ENCODE measurements at regions not wholly inside any gene's neighbourhood (a gene's known extent, or its start where the extent isn't known, plus 50 kb on each side); places are given as distances from the start of the nearest gene placed in this dataset.

DNA sequence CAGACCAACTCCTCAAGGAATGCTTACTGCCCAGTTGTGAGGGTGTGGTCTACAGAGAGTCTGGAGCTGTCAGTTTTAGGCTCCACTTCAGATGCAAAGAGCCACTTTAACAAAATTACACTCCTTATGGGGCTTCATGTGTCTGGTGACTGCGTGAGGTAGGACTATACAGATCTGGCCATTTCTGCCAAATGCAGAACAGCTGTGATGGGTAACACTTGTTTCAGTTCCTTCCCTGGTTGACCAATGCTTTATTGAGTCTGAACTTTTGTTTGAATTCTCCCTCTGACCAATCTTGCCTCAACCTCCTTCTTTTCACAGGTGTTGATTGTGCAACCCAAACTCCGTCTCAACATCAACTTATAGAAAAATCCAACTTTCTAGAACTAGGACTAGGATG lies 181.2 kb downstream of the OMA1 start:
- Histone ChIP-seq H3K4me3 (no peak overlapping the region), H3K27ac (no peak overlapping the region), H3K27me3 (no peaks in the 10 kb centered on the region), H3K4me1 (no peaks in the 10 kb centered on the region), H3K9me3 (no peaks in the 10 kb centered on the region), H3K36me3 (no peaks in the 10 kb centered on the region)
- DNase-seq: no peak
- TF ChIP-seq POLR2A (IDR thresholded peaks at IDR 0.05): no peak
- TF ChIP-seq, protein P1, sequence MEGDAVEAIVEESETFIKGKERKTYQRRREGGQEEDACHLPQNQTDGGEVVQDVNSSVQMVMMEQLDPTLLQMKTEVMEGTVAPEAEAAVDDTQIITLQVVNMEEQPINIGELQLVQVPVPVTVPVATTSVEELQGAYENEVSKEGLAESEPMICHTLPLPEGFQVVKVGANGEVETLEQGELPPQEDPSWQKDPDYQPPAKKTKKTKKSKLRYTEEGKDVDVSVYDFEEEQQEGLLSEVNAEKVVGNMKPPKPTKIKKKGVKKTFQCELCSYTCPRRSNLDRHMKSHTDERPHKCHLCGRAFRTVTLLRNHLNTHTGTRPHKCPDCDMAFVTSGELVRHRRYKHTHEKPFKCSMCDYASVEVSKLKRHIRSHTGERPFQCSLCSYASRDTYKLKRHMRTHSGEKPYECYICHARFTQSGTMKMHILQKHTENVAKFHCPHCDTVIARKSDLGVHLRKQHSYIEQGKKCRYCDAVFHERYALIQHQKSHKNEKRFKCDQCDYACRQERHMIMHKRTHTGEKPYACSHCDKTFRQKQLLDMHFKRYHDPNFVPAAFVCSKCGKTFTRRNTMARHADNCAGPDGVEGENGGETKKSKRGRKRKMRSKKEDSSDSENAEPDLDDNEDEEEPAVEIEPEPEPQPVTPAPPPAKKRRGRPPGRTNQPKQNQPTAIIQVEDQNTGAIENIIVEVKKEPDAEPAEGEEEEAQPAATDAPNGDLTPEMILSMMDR (IDR thresholded peaks at IDR 0.05): no peak

DNA sequence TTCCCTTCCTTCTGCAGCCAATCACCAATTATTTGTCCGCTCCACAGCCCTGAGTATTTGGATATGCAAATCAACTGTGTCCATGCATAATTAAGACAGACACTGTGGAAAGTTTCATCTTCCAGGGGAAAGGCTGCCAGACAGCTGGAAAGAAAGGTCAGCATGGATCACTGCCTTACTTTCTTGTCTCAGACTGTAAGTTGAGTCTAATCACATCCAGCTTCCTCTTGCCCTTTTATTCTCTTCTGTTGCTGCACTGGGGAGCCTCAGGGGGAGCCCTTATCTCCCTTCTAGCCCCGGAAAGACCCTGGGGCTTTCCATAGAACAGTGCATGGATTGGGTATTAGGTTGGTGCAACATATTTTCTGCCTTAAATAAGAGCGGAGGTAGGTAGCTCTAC lies 182.9 kb downstream of the OMA1 start:
- Histone ChIP-seq H3K27me3 (no peaks in the 10 kb centered on the region), H3K9me3 (no peaks in the 10 kb centered on the region), H3K36me3 (no peaks in the 10 kb centered on the region), H3K4me1 (no peaks in the 10 kb centered on the region), H3K27ac (no peak overlapping the region), H3K4me3 (no peak overlapping the region)
- no peak for DNase-seq
- no peak for TF ChIP-seq POLR2A (IDR thresholded peaks at IDR 0.05)
- TF ChIP-seq, protein P1 (IDR thresholded peaks at IDR 0.05): no peak

DNA sequence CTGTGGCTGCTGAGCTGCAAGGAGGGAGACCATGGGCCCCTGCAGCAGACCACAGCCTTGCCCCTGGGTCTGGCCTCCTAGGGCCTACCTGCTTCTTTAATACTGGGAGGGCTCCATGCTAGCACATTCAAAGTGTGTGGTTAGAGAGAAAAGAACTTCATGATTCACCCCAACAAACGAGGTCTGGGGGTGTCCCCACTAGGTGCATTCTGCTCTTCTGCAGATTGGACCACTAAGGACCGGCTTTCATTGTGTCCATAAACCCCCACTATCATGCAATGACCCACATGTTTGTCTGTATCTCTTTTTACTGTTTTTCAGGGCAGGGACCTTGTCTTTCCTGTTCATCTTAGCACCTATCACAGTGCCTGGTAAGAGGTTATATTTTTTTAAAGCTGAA lies 185.4 kb downstream of the OMA1 start:
- H3K36me3 ChIP-seq: no peaks in the 10 kb centered on the region
- no peaks in the 10 kb centered on the region for H3K4me1 ChIP-seq
- no peak overlapping the region for H3K27ac ChIP-seq
- no peak for DNase-seq
- H3K4me3 ChIP-seq: no peak overlapping the region
- no peaks in the 10 kb centered on the region for H3K27me3 ChIP-seq
- H3K9me3 ChIP-seq: no peaks in the 10 kb centered on the region
- TF ChIP-seq POLR2A (IDR thresholded peaks at IDR 0.05): no peak
- TF ChIP-seq, protein P1 (IDR thresholded peaks at IDR 0.05): no peak

- TF ChIP-seq POLR2A (IDR thresholded peaks at IDR 0.05): no peak
- TF ChIP-seq, protein P1 (IDR thresholded peaks at IDR 0.05): no peak
- H3K27ac ChIP-seq: no peak overlapping the region
- H3K4me3 ChIP-seq: no peak overlapping the region
- DNase-seq: no peak
- H3K36me3 ChIP-seq: no peaks in the 10 kb centered on the region
- H3K27me3 ChIP-seq: no peaks in the 10 kb centered on the region
- no peaks in the 10 kb centered on the region for H3K9me3 ChIP-seq
- H3K4me1 ChIP-seq: no peaks in the 10 kb centered on the region
These were observed 188.2 kb downstream of the OMA1 start for GRCh38 chr1:58358346-58358745.

- Histone ChIP-seq H3K27me3 (no peaks in the 10 kb centered on the region), H3K9me3 (no peaks in the 10 kb centered on the region), H3K27ac (no peak overlapping the region), H3K4me1 (no peaks in the 10 kb centered on the region), H3K36me3 (no peaks in the 10 kb centered on the region), H3K4me3 (no peak overlapping the region)
- no peak for DNase-seq
- TF ChIP-seq POLR2A (IDR thresholded peaks at IDR 0.05): no peak
- TF ChIP-seq, protein P1 (IDR thresholded peaks at IDR 0.05): no peak
These were observed 190.1 kb downstream of the OMA1 start for GRCh38 chr1:58356402-58356801.

DNA sequence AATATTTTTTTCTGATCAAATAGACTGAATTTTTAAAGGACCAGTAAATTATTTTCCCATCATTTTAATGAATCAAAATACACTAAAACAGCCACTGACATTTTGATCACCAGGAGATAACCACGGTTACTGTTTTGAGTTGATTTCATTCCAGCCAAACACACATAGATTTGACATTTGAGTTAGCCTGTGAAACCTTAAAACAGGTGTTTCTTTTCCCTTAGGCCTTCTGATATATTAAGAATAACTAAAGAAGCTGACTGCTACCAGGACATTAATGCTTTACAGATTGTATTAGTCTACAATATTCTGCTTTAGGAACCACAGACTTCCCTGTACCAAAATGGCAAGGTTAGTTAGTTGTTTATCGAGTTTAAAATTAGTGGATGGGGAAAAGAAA lies 193.4 kb downstream of the OMA1 start:
- no peak for TF ChIP-seq POLR2A (IDR thresholded peaks at IDR 0.05)
- TF ChIP-seq, protein P1 (IDR thresholded peaks at IDR 0.05): no peak
- H3K4me1 ChIP-seq: no peaks in the 10 kb centered on the region
- H3K36me3 ChIP-seq: no peaks in the 10 kb centered on the region
- no peak for DNase-seq
- H3K27me3 ChIP-seq: no peaks in the 10 kb centered on the region
- no peak overlapping the region for H3K27ac ChIP-seq
- no peak overlapping the region for H3K4me3 ChIP-seq
- no peaks in the 10 kb centered on the region for H3K9me3 ChIP-seq

All from Peyer's patch (tissue), 4 donors.